ENCODE measurements at regions not wholly inside any gene's neighbourhood (a gene's known extent, or its start where the extent isn't known, plus 50 kb on each side); places are given as distances from the start of the nearest gene placed in this dataset.

- Histone ChIP-seq H3K27me3 (no peaks in the 10 kb centered on the region), H3K4me3 (no peak overlapping the region), H3K9me2 (replicated peaks; ENCODE audit: insufficient read depth) (no peaks in the 10 kb centered on the region), H4K20me1 (ENCODE audit: insufficient read depth, poor library complexity, severe bottlenecking) (no peaks in the 10 kb centered on the region), H3K4me2 (no peak overlapping the region), H2AFZ (no peak overlapping the region), H3K4me1 (ENCODE audit: insufficient read depth) (no peaks in the 10 kb centered on the region), H3K36me3 (replicated peaks; ENCODE audit: insufficient read depth, low read depth) (no peaks in the 10 kb centered on the region), H3K79me2 (no peaks in the 10 kb centered on the region), H3K9me3 (ENCODE audit: low read depth) (no peaks in the 10 kb centered on the region), H3K27ac (no peak overlapping the region)
- TF ChIP-seq EZH2 (IDR thresholded peaks at IDR 0.05; ENCODE audit: borderline replicate concordance) (no peak), CTCF (IDR thresholded peaks at IDR 0.05; ENCODE audit: poor library complexity) (no peak), EZH2phosphoT487 (IDR thresholded peaks at IDR 0.05; ENCODE audit: low read depth, severe bottlenecking, unreplicated experiment) (no peak)
- 55% methylated on average over 1 of the region's 1 CpG for WGBS (ENCODE audit: low lambda C conversion rate, missing lambda C conversion rate)
- DNase-seq (ENCODE audit: low spot score) = no peak
These were observed 342.2 kb downstream of the GATA3 start for GRCh38 chr10:8396675-8397074.

GRCh38 chr10:8398771-8399170 lies 344.3 kb downstream of the GATA3 start:
- DNase-seq (ENCODE audit: low spot score) = no peak
- H3K4me1 ChIP-seq (ENCODE audit: insufficient read depth) = no peaks in the 10 kb centered on the region
- no peaks in the 10 kb centered on the region for H4K20me1 ChIP-seq (ENCODE audit: insufficient read depth, poor library complexity, severe bottlenecking)
- WGBS (ENCODE audit: low lambda C conversion rate, missing lambda C conversion rate) = 75% methylated on average over 1 of the region's 1 CpG
- H3K27ac ChIP-seq = no peak overlapping the region
- no peaks in the 10 kb centered on the region for H3K79me2 ChIP-seq
- no peak overlapping the region for H3K4me2 ChIP-seq
- no peaks in the 10 kb centered on the region for H3K9me3 ChIP-seq (ENCODE audit: low read depth)
- H3K36me3 ChIP-seq (replicated peaks; ENCODE audit: insufficient read depth, low read depth) = no peaks in the 10 kb centered on the region
- H2AFZ ChIP-seq = no peak overlapping the region
- no peaks in the 10 kb centered on the region for H3K9me2 ChIP-seq (replicated peaks; ENCODE audit: insufficient read depth)
- no peaks in the 10 kb centered on the region for H3K27me3 ChIP-seq
- H3K4me3 ChIP-seq = no peak overlapping the region
- TF ChIP-seq EZH2 (IDR thresholded peaks at IDR 0.05; ENCODE audit: borderline replicate concordance) (no peak), CTCF (IDR thresholded peaks at IDR 0.05; ENCODE audit: poor library complexity) (no peak), EZH2phosphoT487 (IDR thresholded peaks at IDR 0.05; ENCODE audit: low read depth, severe bottlenecking, unreplicated experiment) (no peak)

GRCh38 chr10:8400151-8400550 lies 345.7 kb downstream of the GATA3 start:
- TF ChIP-seq EZH2 (IDR thresholded peaks at IDR 0.05; ENCODE audit: borderline replicate concordance) (no peak), CTCF (IDR thresholded peaks at IDR 0.05; ENCODE audit: poor library complexity) (no peak)
- Histone ChIP-seq H3K36me3 (replicated peaks; ENCODE audit: insufficient read depth, low read depth) (no peaks in the 10 kb centered on the region), H3K79me2 (no peaks in the 10 kb centered on the region), H3K9me2 (replicated peaks; ENCODE audit: insufficient read depth) (no peaks in the 10 kb centered on the region), H3K4me1 (ENCODE audit: insufficient read depth) (no peaks in the 10 kb centered on the region), H4K20me1 (ENCODE audit: insufficient read depth, poor library complexity, severe bottlenecking) (no peaks in the 10 kb centered on the region), H2AFZ (no peak overlapping the region), H3K4me2 (no peak overlapping the region), H3K27ac (no peak overlapping the region), H3K27me3 (no peaks in the 10 kb centered on the region), H3K4me3 (no peak overlapping the region), H3K9me3 (ENCODE audit: low read depth) (no peaks in the 10 kb centered on the region)
- no peak for DNase-seq (ENCODE audit: low spot score)
- WGBS (ENCODE audit: low lambda C conversion rate, missing lambda C conversion rate) = 39% methylated on average over 6 of the region's 6 CpGs

GRCh38 chr10:8400892-8401291 lies 346.4 kb downstream of the GATA3 start:
- Histone ChIP-seq H2AFZ (no peak overlapping the region), H3K27ac (no peak overlapping the region), H3K4me3 (no peak overlapping the region), H4K20me1 (ENCODE audit: insufficient read depth, poor library complexity, severe bottlenecking) (no peaks in the 10 kb centered on the region), H3K79me2 (no peaks in the 10 kb centered on the region), H3K4me2 (no peak overlapping the region), H3K4me1 (ENCODE audit: insufficient read depth) (no peaks in the 10 kb centered on the region), H3K36me3 (replicated peaks; ENCODE audit: insufficient read depth, low read depth) (no peaks in the 10 kb centered on the region), H3K9me2 (replicated peaks; ENCODE audit: insufficient read depth) (no peaks in the 10 kb centered on the region), H3K9me3 (ENCODE audit: low read depth) (no peaks in the 10 kb centered on the region), H3K27me3 (no peaks in the 10 kb centered on the region)
- TF ChIP-seq EZH2phosphoT487 (IDR thresholded peaks at IDR 0.05; ENCODE audit: low read depth, severe bottlenecking, unreplicated experiment) (no peak), CTCF (IDR thresholded peaks at IDR 0.05; ENCODE audit: poor library complexity) (no peak), EZH2 (IDR thresholded peaks at IDR 0.05; ENCODE audit: borderline replicate concordance) (no peak)
- WGBS (ENCODE audit: low lambda C conversion rate, missing lambda C conversion rate) = 90% methylated on average over 3 of the region's 3 CpGs
- DNase-seq (ENCODE audit: low spot score) = no peak
